Endothelial cell of hepatic sinusoid (primary cell): ENCODE measurements at regions not wholly inside any gene's neighbourhood (a gene's known extent, or its start where the extent isn't known, plus 50 kb on each side); places are given as distances from the start of the nearest gene placed in this dataset.

Source experiments
- in situ Hi-C: cut with HindIII; loops from 2 replicates; pipeline ENCODE4 v1.10.0; 2017; ENCODE audit warnings: low sequenced_read_pairs

DNA sequence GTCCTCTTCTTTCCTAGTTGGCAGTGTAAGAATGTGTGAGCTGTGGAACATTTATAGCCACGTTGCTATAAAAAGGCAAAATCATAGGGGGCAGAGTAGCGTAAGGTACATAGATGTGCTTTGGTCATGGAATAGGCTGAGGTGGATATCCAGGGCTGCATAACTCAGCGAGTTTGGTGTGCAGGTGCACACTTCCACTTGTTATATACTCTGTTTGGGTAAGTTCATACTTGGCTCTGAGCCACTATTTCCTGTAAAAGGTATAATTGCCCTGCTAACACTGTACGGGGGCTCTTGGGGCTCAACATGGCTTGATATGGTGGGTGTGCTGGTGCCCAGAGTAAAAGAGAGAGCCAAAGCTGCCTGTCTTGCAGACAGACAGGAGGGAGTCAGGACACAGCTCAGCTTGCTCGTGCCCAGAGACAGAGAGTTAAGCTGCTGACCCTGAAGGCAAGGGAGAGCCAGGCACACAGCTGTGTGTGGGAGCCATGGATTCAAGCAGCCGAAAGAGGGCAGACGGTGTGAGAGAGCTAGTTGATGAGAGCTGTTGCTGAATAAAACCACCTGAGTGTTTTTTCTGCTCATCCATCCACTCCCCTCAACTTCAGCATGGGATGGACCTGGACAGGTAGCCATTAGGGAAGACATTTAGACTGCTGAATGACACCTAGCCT is 126.7 kb downstream of the DKK1 start:
- in situ Hi-C loops: no loop called here

GRCh38 chr10:52442576-52442975 is 128.5 kb downstream of the DKK1 start:
- in situ Hi-C loops: no loop called here

DNA sequence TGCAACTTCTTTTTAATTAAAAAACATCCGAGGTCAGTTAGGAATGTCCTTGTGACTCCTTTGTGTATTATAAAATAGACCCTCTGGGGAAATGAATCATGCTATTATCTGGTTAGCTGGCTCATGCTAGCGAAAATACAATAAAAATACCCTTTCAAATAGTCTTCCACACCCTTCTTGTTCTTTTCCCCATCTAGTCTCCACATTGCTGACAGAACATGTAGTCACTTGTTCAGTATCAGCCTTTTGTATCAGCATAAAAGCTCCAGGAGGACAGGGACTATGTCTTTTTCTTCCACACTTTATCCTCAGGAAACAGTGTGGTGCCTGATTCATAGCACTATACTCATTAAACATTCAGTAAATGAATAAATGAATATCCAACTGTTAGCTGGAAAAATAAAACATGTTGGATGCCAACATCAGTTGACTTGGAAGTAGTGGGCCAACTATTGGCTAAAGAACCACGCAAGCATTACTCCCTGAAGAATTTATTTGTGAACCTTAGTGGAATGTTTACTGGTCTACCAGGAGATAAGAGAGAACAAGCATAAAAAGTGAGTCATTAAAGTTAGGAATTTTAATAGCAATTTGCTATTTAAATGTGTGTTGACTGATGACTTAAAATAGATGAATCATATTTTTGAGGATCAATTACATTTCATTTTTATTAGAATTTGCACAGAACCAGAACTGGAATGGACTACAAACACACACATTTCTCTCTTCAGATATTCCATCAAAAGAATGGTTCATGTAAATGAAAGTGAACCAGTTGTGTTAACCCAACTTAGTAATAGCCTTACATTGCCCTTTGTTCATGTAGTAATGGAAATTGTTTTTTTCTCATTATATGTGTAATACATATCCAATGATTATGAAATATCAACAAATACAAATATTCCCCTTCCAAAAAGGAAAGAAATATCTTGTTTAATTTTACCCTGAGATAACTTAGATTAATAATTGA is 129.6 kb downstream of the DKK1 start:
- in situ Hi-C loops: no loop called here

GRCh38 chr10:52446391-52446790 is 132.3 kb downstream of the DKK1 start:
- in situ Hi-C loops: no loop called here

DNA sequence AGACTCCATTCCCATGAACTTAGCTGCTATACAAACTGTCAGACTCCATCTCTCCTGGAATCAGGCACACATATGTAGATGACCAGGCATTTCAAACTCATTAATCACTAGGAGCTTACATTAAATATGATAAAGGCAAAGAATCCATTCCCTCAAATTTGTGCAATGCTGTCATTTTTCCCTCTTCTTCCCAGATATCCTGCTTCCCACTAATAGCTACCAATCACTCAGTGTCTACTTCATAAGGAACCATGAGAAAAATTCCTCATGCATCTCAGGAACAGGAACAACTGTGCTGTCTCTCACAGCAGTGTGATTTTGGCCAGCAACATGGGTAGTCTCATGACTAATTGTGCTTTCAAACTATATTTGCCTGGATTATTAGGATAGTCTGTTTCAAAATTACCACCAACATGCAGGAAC is 133.9 kb downstream of the DKK1 start:
- in situ Hi-C loops: no loop called here

GRCh38 chr10:52450762-52451291 is 136.7 kb downstream of the DKK1 start:
- in situ Hi-C loops: no loop called here

DNA sequence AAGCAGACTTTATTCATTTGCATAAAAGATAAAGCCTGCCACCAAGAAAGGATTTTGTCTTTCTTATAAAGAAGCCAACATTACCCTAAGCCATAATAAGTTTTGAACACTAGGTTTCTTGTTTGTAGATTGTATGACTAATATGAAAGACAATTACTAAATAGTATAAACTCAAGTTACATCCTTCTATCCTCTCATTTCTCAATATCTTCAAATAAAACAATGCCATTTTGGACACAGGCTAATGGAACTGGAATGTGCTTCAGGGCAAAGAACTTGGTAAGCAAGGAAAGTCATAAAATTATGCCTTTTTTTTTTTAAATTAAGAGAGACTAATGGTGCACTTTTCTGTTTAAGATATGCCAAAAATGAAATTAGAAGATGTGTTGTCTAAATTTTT is 137.7 kb downstream of the DKK1 start:
- in situ Hi-C loops: no loop called here

DNA sequence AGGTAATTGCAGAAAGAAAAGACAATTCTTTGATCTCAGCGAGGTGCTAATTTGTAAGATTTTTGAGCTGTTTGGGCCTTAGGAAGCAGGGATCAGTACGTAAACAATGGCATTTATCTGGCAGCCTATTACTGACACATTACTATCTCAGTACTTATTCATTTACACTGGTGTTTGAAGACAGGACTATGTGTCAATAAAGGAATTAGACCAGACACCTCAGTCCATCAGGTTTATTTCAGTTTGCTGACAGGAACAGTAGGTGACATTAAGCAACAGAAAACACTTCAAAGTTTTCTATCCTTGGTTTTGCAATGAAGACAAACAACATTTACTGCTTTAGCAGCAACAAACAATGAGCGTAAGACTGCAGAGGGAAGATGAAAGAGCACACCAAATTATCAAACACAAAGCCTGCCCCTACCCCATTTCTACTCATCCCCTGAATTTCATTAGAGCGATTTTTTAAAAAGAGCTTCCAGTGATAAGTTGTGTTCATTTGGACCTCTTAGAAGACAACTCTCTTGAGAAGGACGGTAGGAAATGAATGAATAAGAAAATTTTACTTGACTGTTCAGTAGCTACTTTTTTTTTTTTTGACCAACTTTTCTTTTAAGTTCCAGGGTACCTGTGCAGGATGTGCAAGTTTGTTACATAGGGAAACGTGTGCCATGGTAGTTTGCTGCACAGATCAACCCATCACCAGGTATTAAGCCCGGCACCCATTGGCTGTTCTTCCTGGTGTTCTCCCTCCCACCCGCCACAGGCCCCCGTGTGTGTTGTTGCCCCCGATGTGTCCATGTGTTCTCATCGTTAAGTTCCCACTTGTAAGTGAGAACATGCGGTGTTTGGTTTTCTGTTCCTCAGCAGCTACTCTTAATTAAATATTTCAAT is 138.8 kb downstream of the DKK1 start:
- in situ Hi-C loops: no loop called here

GRCh38 chr10:52453501-52453900 is 139.4 kb downstream of the DKK1 start:
- in situ Hi-C loops: no loop called here

DNA sequence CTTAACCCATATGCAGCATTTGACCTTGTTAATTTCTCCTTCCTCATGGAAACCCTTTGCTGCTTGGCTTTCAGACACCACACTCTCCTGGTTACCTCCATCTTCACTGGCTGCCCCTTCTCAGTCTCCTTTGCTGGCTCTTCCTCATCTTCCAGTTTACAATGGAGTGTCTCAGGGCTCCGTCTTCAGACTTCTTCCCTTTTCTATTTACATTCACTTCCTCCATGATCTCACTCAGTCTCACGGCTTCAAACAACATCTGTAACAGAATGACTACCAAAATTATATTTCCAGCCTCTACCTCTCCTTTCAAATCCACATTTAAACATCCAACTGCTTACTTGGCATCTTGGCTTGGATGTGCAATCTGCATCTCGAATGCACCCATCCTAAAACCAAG is 140.4 kb downstream of the DKK1 start:
- in situ Hi-C loops: no loop called here

DNA sequence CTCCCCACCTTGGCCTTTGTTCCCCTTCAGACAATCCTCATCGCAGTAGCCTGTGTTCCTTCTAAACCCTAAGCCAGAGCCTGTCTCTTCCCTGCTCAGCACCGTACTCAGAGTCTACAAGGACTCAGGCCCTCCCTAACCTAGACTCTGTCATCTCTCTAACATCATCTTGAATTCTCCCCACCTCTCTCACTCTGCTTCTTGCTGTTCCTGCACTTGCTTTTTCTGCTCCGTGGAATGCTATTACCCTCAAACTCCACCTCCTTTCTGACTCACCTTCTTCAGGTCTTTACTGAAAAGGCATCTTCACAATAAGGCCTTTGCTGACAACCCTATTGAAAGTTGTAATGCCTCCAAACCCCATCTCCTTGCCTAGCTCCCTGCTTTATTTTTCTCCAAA is 141.0 kb downstream of the DKK1 start:
- in situ Hi-C loops: no loop called here

- in situ Hi-C loops: no loop called here
Measured at GRCh38 chr10:52459097-52459496, 145.0 kb downstream of the DKK1 start.

GRCh38 chr10:52463826-52464225 is 149.7 kb downstream of the DKK1 start:
- in situ Hi-C loops: no loop called here

- in situ Hi-C loops: no loop called here
Measured at GRCh38 chr10:52464368-52465124, 150.5 kb downstream of the DKK1 start.

DNA sequence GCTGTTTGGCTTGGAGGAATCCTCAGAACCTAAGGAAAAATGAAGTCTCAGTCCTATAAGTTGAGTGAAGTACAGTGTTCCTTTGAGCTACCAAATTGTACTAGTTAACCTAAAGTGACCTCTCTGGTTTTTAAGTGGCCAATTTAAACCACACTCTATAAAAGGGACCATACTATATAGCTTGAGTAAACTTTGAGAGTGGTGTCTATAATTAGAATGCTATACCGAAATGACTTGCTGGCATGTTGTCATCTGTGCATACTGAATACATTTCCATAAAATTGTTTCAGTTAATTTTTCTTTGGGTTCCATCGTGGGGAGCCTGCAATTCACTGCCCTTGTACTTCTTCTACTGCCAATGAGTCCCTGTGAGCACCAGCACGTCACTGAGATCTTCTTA is 151.1 kb downstream of the DKK1 start:
- in situ Hi-C loops: no loop called here

GRCh38 chr10:52466464-52466863 is 152.4 kb downstream of the DKK1 start:
- in situ Hi-C loops: no loop called here

GRCh38 chr10:52469970-52470705 is 156.1 kb downstream of the DKK1 start:
- in situ Hi-C loops: loop anchor here (5.0 to 10.0 kb wide), 3 partner anchors 83 to 155 kb away; partner anchors contain the start of gene DKK1

DNA sequence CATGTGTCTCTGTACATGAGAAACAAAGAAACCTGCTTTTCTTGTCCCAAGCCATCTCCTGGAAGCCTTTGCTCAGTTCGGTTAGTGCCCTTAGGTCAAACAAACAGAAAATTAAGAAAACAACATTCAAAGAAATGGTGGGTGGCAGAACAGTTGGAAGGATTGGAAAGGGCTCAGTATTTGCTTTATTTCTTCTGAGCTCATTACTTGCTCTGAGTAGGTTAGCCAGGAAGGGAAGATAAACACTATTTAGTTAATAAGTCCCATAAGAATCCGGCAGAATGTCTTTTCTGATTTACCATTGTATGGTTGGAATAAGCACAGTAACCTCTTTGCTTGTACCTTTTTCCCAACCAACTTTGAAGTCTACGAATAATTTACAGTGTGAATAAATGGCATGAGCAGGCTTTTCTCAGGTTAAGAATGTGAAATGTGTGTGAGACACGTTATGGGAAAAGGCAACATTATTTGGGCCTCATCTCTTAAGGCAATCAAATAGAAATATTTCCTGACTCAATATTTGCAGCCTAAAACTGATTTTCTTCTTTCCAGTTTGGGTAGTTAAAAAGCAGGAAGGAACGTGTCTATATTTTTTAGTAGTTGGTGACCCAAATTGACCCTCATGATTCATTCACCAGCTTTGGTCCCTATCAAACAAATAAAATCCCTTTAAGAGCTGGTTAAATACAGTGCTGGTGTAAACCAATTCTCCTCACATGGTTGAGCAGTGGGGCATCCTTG is 158.5 kb downstream of the DKK1 start:
- in situ Hi-C loops: loop anchor here (5.0 to 10.0 kb wide), 3 partner anchors 85 to 158 kb away; partner anchors contain the start of gene DKK1
